ENCODE measurements at regions not wholly inside any gene's neighbourhood (a gene's known extent, or its start where the extent isn't known, plus 50 kb on each side); places are given as distances from the start of the nearest gene placed in this dataset.

DNA sequence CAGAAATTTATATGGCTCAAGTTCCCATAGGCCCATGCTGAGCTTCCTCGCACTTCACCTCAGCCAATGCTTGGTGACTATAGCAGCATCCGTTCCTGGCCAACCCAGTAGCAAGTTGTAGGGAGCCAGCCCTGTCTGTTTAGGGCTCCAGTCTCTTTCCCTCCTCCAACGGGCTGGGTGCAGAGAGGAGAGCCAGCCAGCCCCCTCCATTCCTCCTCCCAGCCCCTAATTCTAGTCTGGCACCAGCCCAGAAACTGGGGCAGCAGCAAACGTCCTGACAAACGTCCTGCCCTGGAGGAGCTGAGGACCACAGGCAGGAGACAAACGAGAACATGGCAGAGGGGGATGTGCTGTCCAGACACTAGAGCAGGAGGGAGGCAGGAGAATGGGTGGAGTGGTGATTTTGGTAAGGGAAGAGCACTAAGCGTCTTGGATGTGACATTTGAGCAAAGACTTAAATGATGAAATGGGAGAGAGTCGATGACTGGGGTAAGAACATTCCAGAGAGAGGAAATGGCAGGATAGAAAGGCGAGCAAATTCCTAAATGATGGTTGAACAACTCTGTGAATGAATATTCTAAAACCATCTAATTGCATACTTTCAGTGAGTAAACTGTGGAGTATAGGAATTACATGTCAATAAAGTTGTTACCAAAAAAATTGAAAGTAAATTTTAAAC, 222.5 kb upstream of the DAPK1 start:
- DNase-seq (ENCODE audit: low read depth in 4 of 4, low spot score in 3 of 4) = no peak

DNA sequence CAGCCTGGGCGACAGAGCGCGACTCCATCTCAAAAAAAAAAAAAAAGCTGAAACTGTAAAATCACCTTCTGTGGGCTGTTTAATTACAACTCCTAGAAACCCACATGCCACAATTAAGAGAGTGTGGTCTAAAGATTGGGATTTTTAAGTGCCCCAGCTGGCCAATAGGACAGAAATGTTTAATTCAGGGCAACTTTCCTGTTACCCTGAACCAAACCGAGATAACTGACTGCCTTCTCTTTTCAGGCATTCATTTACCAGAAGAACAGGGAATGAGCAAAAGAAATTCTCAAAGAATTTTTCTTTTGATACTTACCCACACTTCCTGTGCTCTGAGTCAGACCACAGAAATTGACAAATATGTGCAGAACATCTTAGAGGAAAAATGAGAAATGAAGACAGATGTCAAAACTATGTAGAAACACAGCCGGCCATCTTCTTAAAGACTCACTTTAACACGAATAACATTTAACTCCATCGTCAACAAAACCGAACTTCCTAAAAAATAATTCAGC, 221.3 kb upstream of the DAPK1 start:
- DNase-seq (ENCODE audit: low read depth in 4 of 4, low spot score in 3 of 4) = no peak

DNA sequence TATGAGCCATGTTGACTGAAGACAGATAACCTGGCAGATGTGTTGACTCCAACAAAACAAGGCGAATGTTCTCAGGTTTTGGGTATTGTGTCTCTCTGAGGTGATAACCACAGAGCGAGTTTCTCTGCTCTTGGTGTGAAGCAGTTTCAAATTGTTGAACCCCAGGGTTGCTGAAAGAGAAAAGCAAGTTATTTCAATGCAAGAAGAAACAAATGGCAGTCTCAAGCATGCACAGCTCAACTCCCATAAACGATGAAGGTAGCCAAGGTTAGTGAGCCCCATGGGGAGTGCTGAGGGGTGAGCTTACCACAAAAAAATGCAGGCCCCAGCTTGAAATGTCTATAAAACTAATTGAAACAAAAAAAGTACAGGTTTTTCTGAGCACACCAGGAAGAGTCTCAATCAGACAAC, 220.8 kb upstream of the DAPK1 start:
- no peak for DNase-seq (ENCODE audit: low read depth in 4 of 4, low spot score in 3 of 4)

DNA sequence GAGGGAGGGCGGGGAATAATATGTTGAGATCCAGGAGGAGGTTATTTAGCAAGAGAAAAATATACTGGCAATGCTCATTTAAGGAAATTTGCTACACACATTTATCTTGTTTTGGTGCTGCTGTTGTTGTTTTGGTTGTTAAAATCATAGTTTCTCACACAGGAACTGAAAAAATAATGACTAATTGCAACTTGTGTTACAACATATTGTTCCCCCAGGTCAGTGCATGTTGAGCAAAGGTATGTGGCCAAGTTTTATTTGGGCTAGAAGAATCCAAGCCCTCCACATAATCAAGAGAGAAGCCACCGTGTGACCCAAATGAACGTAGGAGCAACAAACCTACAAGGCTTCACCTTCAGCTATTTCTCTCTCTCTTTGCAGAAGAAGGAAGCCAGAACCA, 220.3 kb upstream of the DAPK1 start:
- no peak for DNase-seq (ENCODE audit: low read depth in 4 of 4, low spot score in 3 of 4)

DNA sequence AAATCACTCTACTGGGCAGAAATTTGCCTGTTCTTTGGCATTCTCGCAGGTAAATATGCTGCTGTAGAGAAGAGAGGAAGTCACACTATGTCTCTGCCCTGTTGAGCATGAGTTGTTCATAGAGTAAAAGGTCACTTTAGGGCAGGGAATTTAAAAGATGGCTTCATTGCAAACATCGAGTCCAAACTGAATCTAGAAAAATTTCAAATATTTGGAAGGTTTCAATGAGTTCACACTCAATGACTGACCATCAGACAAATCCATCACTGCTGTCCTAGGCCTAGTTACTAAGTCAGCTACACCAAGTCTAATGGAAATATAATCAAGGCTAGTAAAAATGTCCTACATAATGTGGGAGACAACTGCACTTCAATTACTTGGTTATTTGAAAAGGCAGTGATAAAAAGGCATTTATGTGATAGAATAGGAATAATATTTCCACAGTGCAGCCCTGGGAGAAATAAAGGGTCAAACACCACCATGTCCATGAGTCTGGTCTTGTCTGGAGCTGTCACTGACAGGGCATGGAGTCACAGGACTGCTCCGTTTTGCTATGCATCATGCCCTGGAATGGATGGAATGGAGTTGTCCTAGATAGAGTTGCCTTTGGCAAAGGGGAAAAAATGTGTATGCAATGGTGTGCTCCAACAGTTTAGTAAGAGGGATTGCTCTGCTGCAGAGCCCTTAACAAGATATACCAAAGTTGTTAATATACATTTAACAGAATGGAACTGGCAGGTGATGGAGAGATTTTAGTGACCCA, 218.5 kb upstream of the DAPK1 start:
- DNase-seq (ENCODE audit: low read depth in 4 of 4, low spot score in 3 of 4) = no peak

DNA sequence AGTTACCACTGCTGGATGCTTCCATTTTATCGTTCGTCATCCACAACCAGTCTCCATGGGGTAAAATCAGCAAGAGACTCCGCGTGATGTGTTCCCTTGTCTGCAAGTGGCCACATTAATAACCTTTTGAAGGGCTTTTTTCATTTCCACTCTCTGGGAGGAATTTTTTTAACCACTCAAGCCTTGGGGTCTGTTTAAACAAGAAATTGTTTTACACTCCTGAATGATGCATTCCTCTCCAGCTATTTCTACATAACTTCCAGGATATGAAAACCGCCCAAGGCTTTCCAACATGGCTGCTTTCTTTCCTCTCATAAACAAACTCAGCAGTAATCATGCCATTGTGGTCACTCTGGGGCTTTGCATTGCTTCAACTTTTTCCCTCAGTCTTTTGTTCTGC, 217.2 kb upstream of the DAPK1 start:
- DNase-seq (ENCODE audit: low read depth in 4 of 4, low spot score in 3 of 4) = no peak

DNA sequence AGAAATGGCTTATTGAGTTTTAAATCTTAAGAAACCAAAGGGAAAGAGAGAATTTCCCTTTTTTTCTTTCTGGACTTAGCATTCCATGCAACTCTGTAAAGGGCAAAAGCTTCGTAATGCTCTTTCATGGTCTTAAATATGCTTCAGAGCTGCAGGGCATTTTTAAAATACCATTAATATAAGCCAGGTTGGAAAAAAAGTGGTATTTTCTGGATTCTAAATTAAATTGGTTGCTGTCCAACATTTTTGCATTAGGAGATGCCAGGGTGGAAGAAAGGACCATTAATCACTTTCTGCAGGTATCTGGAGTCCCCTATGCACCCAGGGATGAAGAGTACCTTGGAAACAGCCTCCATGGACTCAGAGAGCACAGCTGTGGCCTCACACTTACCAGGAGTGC, 215.1 kb upstream of the DAPK1 start:
- DNase-seq (ENCODE audit: low read depth in 4 of 4, low spot score in 3 of 4) = no peak

DNA sequence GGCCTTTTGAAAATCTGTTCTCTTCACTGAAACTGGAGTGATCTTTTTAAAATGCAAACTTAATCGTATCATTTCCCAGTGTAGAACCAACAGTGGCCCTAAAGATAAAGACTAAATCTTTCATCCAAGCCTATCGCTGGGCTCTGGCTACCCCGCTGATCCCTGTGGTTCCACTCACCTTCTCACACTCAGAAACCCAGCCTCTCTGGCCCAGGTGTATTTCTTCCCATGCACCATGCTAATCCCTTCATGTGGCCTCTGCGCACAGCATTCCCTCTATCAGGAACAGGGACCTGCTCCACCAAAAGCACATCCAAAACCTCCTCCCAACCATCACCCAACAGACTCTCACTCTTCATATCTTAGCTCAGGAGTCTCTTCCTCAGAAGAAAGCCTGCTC, 214.1 kb upstream of the DAPK1 start:
- DNase-seq (ENCODE audit: low read depth in 4 of 4, low spot score in 3 of 4) = no peak

DNA sequence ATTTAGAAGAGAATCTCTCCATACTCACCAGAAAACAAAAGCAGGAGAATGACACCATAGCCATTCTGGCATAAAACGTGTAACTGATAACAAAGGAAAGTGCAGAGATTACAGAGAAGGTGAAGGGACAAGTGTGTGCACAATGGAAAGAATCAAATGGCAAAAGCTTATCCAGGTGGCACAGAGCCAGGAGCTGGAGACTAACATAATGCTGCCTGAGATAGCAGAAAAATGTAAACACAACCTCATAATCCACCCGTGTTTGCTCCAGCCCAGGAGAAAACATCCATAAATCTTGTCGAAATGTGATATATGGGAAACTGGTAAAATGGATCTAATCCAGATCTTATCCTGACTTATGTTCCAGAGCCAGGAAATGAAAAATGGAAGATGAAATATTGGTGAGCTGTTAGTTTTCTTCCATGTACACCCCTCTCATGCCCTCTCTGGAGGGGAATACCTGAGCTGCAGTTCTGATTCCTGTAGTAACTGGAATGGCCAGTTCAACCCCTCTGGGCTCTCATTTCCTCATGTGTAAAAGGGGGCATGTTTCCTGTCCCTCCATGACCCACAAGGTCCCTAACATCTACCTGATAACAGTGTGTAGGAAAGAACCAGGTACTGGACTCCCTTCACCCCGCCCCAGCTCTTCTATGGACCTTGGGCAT, 212.3 kb upstream of the DAPK1 start:
- no peak for DNase-seq (ENCODE audit: low read depth in 4 of 4, low spot score in 3 of 4)

DNA sequence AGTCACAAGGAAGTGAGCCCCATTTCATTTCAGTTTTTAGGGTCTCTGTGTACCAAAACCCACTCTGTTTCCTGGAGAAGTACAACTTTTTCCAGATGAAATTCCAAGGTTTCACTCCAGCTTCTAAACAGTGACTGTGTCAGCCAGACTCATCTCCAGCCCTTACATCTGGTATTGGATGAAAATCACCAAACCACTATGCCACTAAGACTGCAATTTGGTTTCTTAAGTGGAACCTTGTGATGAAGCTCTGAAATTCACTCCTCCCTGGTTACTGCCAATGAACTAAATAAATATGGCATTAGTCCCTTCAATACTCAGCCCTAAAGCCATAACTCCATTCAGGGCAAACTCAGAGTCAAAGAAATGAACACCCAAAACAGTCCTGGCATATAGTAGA, 211.2 kb upstream of the DAPK1 start:
- no peak for DNase-seq (ENCODE audit: low read depth in 4 of 4, low spot score in 3 of 4)

DNA sequence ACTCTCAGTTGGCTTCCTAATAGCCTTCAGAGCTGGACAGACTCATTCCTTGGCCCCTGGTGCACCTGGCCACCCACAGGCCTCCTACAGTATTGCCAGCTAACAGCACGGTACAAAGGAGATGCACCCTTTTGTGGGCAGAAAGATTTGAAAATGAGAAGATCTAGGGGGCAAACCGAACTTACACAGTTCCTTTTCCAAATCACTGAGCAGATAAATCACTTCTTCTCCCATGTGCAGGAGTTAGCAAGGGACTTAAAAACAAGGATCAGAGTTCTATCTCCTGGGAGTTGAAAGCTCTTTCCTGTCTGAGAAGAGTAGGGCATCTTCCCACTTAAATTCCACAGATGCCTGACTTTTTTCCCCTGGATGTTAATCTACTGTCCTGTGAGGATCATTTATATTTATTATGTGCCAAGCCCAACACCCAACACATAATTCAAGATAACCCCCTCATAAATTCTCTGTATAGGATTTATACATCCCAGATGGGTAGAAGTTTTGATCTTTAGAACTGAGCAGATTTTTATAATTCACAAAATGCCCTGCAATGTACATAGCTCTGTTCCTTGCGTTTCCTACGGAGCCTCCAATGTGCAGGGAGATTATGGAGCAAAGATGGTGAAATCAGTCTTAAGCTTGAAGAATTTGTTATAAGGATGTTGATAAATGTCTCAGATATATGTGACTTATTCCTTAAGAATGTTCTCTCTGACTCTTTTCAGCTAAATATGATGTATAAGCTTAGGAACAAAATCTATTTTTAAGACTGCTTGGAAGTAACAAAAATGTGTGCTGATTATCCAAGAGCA, 207.2 kb upstream of the DAPK1 start:
- no peak for DNase-seq (ENCODE audit: low read depth in 4 of 4, low spot score in 3 of 4)

DNA sequence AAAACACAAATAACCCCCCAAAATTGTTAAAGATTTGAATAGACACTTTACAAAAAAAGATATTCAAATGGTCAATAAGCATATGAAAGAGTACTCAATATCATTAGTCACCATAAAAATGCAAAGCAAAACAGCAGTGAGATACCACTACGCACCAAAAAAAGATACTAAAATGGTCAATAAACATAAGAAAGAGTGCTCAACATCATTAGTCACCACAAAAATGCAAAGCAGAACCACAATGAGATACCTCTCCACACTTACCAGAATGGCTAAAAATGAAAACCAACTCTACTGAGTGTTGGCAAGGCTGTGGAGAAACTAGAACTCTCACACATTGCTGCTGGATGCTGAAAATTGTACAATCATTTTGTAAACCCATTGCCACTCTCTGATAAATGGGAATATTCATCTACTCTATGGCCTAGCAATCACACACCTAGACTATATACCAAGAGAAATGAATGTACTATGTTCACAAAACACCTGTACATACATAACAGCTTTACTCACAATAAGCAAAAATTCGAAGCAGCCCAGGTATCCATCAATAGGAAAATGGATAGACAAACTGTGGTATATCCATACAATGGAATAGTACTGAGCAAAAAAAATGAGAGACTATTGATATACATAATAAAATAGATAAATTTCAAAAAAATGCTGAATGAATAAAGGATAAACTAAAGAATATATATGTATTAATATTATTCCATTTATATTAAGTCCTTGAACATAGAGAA, 205.0 kb upstream of the DAPK1 start:
- no peak for DNase-seq (ENCODE audit: low read depth in 4 of 4, low spot score in 3 of 4)

DNA sequence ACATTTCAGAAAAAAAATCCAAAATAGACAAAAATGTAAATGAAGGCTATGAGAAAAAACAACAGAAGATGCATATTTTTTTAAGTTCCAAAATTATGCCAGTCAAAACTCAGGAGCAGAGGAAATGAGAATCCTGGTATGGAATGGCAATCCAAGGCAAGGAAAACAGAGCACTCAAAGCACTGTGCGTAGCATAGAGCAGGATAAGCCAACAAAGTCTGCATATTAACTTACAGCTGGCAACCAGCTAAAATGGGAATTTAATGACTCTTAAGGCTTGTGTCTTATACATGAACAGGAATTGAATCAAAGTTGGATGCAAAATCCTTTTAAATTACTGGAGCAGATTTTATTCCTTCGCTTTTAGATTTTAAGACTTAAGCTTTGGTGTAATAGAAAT, 203.5 kb upstream of the DAPK1 start:
- no peak for DNase-seq (ENCODE audit: low read depth in 4 of 4, low spot score in 3 of 4)

DNA sequence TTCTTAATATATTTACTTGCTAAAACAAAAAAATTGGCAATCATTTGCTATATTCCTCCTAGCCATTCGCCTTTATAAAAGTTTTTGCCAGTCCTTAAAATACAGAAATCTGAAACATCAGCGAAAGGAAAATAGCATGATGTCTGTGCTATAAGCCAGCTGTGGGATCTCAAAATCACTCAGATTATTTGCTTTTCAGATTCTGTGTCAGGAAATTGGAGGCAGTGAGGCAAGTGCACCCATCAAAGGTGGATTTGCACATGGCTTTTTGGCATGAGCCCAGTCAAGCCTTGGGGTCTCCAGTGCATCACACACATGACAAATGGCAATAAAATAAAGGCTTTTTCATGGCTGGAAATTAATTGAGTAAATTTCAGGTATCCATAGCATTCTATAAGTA, 196.8 kb upstream of the DAPK1 start:
- DNase-seq (ENCODE audit: low read depth in 4 of 4, low spot score in 3 of 4) = no peak

DNA sequence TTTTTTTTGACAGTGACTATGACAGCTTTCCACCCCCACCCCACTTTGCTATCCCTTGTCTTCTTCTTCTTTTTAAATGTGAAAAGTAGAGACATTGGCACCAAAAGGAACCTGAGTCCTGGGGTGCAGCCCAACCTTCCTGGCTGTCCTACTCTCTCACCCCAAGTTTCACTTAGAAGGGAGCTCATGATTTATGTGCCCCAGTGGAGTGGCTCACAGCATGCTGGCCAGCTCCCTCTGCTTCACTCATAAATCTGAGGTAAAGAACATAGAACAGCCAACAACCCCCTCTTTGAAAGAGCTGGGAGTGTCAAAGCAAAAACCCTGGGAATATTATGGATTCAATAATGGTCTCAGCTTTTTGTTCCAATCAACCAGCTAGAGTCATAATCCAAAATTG, 196.3 kb upstream of the DAPK1 start:
- DNase-seq (ENCODE audit: low read depth in 4 of 4, low spot score in 3 of 4) = no peak

DNA sequence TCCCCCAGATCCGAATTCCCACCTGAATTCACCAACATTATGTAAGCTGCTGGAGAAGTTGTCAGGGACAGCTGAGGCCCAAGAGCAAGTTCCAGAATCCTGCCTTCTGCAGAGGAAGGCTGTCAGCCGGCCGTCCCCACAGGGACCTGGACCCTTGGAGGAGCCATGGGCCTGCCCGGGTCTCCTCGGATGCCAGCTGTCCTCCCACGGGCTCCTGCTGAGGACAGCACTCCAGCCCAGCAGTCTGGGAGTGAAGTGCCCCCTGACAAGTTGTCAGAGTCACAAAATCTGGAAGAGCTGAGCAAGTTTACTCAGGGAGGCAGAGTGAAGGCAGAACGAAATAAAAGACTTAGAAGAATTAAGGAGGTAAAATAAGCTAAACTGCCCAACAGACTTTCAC, 192.5 kb upstream of the DAPK1 start:
- no peak for DNase-seq (ENCODE audit: low read depth in 4 of 4, low spot score in 3 of 4)

DNA sequence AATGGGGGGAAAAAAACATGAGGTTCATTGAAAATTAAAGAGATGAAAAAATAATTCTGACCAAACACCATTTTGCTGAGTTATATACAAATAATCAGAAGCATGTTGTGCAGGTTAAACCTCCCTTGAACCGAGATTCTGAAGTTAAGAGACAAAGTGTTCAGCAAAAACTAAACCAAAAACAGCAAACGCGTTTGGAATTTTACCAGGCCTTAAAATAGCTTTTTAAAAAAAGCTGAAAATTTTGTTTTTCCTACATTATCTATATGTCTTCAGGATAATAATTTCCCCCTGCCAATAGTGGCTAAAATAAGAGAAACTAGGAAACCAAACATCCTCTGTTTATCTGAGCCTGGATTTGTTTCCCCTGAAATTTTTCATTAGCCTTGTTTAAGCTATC, 191.7 kb upstream of the DAPK1 start:
- DNase-seq (ENCODE audit: low read depth in 4 of 4, low spot score in 3 of 4) = no peak

DNA sequence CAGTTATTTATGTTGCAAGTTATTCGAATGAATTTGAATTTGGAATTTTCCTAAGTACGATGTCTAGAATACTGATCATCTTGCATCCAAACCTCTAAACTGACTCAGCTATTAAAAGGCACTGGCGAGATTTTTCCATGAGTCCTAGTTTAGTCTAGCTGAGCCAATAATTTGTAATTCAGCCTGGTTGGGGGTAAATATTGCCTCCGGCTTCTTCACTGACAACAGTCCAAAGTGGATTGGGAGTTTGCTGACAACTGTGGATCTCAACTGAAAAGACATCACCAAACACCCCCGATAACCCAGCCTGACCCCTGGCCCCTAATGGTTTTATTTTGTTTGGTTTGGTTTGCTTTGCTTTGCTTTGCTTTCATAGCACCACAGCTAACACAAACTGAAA, 189.8 kb upstream of the DAPK1 start:
- no peak for DNase-seq (ENCODE audit: low read depth in 4 of 4, low spot score in 3 of 4)

DNA sequence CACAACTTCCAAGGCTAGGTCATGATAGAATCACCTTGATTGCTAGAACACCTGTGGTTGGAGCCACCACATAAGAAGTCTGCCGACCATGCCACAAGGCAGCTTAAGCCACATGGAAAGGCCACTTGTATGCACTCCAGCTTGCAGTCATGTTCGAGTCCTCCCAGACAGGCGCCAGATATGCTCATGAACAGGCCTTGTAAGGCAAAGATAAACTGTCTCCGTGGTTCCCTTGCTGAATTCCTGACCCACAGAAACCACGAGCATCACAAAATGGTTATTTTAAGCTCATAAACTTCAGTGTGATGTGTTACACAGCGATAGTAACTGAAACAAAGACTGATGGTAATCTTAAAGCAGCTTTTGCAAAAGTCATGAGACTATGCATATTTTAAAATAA, 188.4 kb upstream of the DAPK1 start:
- DNase-seq (ENCODE audit: low read depth in 4 of 4, low spot score in 3 of 4) = no peak

DNA sequence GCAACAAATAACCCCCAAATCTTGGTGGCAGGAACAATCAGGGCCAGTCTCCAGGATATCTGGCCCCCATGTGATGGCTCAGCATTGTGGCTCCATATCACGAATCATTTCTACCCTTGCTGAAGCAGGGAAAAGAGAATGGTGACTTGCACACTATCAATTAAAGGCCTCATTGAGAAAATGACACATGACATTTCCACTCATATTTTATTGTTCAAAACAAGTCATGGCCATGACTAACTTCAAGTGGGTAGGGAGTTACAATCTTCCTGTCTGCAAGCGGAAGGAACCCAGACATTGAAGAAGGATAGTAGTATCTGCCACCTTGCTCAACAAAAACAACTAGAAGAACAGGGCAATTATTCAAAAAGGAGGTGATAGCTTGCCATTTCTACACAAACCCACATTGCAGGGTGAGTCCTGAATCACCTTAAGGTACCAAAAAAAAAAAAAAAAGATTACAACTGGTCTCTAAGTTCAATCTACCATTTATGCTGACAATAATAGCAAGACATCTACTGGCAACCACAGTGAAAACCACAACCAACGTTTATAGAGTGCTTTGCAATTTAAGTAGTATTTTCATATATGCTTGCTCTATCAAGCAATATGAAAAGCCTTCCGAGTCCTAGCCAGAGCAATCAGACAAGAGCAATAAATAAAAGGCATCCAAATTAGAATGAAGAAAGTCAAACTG, 186.7 kb upstream of the DAPK1 start:
- no peak for DNase-seq (ENCODE audit: low read depth in 4 of 4, low spot score in 3 of 4)

All from left renal pelvis (tissue), 4 donors.